ENCODE measurements at regions not wholly inside any gene's neighbourhood (a gene's known extent, or its start where the extent isn't known, plus 50 kb on each side); places are given as distances from the start of the nearest gene placed in this dataset.

GRCh38 chr4:153909672-153910071, 120.8 kb upstream of the SFRP2 start:
- no peak for TF ChIP-seq CTCF (conservative IDR thresholded peaks at IDR 0.05; ENCODE audit: low read depth, low read length)
- no peak for TF ChIP-seq EZH2phosphoT487 (IDR thresholded peaks at IDR 0.05; ENCODE audit: borderline replicate concordance, low read length)
- TF ChIP-seq EZH2 (IDR thresholded peaks at IDR 0.05; ENCODE audit: low read length, unreplicated experiment): no peak
